Activated CD4-positive, alpha-beta T cell treated with anti-CD3 and anti-CD28 coated beads, Interleukin-2, amount 50 U/mL, for 1 hour (primary cell): ENCODE measurements at regions not wholly inside any gene's neighbourhood (a gene's known extent, or its start where the extent isn't known, plus 50 kb on each side); places are given as distances from the start of the nearest gene placed in this dataset.
"Not testable (repeated sequence)": the region's sequence is repeated elsewhere in the genome, so short reads cannot be mapped to it uniquely, and the experiment has no call there.

ENCODE experiments used
- DNase-seq: peaks from one replicate; pipeline ENCODE4 v3.0.0-alpha.2; 2020

DNA sequence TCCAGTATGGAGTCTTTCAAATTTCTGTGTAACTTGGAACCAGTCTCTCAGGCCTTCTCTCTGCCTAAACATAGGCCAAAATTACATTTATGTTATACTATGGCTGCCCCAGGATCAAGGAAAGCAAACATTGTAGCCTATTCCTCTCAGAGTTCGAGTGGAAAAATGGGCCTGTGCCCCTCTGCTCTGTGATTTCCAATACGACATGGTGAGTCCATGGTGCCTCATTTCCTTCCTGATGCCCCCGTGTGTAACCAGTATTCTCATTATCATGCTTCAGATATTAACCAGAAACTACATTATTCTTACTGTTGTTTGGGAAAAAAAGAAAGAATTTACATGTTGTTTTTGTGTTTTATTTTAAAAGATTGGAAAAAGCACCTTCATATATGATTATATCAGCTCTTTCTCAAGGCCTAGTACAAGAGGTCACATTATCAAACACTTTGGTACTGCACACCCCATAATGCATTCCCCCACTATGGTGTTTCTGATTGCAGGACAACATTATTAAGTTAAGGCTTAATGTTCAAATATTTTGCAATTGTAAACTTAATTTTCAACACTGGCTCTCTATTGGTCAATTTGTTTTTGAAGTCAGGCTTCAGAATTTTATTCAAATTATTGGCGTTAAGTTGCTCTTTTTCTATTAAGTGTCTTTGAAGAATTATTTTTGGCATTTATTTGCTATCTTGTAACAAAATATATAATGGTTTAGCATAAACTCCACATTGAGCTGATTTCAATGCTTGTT lies 151.8 kb upstream of the SLC27A6 start:
- no peak for DNase-seq

DNA sequence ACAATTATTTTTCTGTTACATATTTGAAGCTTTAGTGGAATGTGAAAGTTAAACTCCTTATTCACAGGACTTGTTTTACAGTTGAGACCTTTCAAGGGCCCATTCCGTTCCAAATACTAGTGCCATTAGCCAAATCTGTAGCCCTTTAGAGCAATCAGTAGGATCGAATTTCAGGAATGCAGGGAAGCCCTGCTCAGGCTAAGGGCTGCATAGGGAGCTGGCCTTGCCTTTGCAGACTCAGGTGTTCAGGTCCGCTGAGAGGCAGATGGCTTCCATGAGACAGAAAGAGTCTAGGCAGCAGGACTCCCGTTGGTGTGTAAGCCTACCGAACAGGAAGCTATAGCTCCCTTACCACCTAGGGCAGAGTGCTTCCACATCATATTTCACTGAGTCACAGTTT lies 150.1 kb upstream of the SLC27A6 start:
- DNase-seq = no peak

DNA sequence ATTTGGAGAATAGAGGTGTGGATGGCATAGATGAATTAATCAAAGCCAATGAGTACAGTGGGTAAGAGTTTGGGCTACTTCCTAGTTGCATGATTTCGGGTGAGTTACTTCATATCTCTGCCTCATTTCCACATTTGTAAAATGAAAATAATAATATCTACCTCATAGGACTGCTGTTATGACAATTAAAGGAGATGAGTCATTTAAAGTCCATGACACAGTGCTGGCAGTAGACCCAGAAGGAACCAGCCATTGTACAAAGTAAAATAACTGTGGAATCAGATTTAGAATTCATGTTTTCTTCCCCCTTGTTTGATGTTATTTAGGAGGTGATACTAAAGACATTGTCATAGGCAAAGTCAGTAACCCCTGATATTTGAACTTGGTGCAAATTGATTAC lies 139.5 kb upstream of the SLC27A6 start:
- no peak for DNase-seq

DNA sequence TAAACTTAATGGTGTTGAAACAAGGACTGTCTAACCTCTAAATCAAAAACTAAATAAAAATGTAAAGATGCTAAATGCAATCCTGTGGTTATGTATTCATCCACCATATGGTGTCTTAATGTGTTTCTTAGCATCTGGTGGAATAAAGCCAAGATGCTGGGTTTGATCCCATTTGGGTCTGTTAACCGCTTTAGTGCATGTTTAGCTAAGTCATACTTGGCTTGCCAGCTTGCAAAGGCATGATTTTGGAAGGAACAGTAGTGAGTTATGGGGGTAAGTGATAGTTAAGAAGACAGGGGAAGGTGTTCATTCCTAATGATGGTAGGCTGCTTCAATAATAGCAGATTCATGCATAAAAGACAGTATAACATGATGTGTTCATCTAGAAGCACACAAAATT lies 139.0 kb upstream of the SLC27A6 start:
- no peak for DNase-seq

DNA sequence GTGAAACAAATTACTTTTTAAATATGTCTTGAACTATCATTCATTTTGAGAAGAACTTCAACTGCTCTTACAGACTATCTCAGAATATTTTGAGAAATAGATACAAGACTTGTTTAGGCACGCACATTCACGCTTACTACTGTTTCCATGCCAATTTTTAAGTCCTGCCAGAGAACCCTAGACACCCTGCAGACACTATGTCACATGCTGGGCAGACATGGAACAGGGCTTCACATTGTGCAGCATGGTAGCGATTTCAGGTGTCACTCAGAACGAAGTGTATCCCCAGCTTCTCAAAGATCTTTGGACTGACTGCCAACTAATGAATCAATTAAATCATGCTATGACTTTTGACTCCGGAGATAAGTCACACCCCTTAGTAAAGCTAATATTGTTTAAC lies 128.7 kb upstream of the SLC27A6 start:
- DNase-seq = no peak

DNA sequence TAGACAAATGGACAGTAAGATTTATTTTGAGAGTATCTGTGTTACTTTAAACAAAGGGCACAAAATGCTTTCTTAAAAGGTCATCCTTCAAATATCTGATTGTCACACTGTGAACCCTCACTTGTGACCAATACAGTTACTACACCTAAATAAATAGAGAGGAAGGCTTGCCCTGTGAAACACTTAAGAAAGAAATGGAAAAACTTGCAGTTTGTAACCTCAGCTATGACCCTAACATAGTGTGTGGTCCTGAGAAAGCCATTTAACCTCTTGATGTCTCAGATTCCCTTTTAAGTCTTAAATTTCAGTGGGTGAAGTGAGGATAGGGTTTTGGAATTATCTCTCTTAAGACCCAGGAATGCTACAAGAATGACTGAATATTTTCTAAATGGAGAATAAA lies 126.7 kb upstream of the SLC27A6 start:
- DNase-seq = no peak

DNA sequence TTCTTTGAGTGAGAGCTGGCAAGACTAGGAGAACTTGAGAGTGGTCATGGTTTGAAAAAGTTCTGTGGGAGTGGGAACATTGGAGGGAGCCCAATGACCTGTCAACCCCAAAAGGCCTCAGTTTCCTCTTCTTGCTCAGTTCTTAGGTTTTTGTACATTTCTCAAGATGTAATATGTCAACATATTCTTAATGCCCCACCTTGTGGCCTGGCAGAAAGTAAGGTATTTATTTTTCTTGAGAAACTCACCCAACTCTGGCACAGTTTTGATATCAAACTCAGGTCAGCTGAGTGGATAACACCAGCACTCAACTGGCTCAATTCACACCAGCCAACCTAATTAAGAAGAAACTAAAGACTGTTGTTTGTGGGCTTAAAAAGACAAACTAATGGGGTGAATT lies 123.0 kb upstream of the SLC27A6 start:
- DNase-seq = no peak

DNA sequence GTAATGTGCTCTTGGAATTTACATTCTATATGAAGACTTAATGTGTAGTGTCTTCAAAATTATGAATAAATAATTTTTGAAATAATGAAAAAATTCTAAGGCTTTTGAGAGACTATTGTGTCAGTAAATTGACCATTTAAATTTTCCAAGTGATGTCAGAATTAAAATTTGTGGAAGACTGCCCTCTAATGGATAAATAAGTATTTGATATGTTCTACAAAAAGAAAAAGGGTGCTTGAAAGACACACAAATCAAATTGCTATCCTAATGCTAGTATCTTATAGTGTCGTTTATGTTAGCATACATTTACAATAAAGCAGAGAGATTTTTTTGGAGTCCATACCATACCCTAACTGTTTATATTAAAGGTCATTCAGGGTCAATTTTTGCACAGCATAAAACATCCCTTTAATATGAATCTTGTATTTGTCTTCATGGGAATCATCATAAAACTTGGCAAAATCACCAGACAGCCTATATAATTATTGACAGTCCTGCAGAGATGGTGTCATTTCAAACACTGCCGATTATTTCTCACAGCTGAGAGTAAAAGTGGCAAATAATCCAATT lies 120.8 kb upstream of the SLC27A6 start:
- DNase-seq = no peak

DNA sequence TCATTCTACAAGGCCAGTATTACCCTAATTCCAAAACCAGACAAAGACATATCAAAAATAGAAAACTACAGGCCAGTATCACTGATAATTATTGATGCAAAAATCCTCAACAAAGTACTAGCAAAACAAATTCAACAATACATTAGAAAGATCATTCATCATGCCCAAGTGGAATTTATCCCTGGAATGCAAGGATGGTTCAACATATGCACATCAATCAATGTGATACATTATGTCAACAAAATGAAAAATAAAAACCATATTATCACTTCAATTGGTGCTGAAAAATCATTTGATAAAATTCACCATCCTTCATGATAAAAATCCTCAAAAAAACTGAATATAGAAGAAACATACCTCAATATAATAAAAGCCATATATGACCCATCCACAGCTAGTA lies 115.2 kb upstream of the SLC27A6 start:
- DNase-seq = no peak

DNA sequence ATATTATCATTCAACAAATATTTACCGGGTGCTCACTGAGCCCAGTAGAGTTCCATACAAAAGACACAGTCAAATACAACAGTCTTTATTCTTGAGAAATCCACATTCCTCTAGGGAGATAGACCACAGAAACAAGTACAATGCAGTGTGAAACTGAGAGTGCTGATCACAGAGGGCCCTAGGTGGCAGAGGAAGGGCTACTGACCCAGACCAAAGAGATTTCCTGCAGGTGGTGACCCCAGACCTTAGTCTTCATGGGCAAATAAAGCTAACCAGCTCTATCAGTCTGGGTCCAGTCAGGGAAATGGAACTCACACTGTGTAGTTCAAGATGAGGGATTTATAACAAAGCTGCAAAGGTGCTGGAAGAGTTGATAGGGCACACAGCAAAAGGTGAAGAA lies 110.4 kb upstream of the SLC27A6 start:
- no peak for DNase-seq

DNA sequence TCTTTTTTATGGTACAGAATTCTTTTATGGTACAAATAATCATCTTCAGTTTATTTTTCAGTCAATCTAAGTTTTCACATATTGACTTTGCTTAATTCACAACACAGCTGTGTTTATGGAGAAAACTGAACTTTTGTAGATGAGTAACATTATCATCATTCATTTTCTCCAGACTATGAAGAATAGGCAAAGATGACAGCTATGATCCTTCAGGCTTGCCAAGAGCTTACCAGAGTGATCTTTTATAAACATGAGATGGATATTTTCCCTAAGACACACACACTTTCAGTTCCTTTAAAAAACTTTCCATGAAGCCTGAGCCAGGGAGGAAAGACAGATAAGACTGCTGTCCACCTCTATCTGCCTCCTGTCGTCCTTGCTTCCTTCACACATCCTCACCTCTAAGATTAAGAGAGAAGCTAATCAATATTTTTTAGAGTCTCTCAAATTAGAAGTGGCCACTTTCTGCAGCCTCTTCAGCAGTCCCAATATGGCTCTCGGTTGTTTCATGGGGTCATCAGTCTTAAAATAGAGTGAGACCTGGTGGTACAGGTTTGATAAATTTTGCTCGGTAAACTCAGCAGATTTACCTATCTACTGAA lies 108.1 kb upstream of the SLC27A6 start:
- no peak for DNase-seq

DNA sequence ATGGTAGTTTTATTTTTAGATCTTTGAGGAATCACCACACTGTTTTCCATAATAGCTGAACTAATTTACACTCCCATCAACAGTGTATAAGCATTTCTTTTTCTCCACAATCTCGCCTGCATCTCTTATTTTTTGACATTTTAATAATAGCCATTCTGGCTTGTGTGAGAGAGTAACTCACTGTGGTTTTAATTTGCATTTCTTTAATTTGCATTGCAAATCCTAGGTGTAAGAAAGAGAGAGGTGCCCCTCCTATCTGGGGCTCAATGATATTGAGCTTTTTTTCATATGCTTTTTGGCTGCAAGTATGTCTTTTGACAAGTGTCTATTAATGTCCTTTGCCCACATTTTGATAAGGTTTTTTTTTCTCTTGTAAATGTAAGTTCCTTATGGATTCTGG lies 106.3 kb upstream of the SLC27A6 start:
- DNase-seq = no peak

DNA sequence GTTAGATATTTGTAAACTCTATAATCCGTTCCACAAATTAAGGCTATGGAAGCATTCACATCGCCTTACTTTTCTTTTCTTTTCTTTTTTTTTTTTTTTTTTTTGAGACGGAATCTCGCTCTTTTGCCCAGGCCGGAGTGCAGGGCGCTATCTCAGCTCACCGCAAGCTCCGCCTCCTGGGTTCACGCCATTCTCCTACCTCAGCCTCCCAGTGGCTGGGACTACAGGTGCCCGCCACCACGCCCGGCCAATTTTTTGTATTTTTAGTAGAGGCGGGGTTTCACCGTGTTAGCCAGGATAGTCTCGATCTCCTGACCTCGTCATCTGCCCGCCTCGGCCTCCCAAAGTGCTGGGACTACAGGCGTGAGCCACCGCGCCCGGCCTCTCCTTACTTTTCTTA lies 104.1 kb upstream of the SLC27A6 start:
- DNase-seq = not testable (repeated sequence)

DNA sequence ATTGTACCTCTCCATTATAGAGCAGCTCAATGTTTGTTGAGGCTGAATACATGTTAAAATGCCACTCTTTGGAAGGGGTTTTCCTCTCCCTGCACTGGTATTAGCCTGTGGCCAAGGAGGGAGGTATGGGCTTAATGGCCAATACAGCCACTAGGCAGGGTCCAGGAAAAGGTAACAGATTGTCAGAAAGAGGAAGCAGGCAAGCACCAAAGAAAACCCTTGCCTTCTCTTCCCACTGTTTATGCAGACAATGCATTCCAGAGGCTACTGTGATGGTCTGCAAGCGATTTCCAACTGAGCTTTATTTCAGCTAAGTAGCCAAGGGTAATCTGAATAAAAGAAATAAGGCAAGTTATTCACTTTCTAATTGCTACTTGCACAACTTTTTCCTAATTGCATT lies 95.3 kb upstream of the SLC27A6 start:
- no peak for DNase-seq

DNA sequence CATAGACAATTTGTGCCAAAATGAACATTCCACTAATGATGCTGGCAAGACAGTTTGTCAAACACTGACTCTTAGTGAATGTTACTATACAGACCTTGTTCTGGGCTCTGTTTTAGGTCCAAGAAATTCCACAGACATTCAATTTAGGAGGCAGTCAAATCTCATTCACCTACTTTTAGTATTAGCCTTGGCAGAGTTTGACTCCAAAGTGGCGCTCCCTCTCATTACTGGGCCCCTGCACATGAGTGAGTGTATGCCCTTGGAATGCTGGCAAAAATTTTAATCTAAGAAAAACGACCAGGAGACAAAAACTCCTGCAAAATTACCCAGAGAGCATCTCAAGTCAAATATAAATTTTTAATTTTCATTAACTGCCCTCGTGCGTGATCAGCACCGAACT lies 94.9 kb upstream of the SLC27A6 start:
- no peak for DNase-seq

DNA sequence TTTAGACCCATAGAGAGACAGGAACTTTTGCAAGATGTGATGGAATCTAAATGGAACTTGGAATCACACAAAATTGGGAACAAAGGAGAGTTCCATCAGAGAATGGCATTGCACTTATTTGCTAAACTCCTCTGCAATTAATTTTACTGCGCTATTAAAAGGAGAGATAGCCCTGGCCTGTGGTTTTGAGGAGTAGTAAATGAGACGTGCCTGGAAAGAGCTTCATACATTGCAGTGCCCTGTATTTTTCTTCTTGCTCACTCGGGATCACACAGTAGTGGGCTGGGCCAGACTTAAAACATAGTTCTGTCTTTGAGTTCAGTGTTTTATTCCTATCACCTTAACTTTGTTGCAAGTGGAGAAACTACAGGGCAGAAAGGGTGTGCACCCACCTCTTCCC lies 94.4 kb upstream of the SLC27A6 start:
- no peak for DNase-seq

DNA sequence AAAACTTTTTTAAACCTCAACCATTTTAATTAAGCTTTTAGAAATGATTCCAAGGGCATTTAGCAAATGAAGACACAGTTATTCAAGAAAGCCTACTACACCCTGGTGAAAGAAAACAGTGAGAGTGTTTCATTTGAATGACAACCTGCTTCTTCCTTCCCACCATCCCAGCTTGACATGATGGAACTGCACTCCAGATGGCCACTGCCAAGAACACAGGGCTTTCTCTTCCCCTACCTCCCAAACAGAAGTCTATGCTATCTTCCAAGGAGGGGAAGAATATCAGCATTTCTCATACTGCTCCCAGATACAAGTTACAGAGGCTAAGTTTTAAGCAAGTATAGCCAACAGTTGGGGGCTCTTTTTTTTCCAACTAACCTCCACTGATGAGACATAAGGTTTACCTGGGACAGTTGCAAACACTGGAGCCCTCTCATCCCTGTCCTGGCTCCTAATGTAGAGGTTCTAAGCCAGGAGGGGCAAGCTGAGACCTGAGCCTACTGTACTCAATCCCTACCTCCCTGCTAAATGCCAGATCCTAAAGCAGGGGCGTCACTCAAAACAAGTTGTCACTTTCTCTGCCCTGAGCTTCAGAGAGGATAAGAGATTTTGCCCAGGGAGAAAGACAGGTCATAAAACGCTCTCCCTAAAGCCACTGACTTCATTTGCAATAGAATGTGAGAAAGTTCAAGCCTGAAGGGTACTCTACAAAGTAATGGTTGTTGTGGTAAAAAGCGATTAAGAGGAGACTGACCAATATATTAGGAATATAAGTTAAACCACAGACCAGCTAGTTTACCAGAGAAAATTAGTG lies 88.5 kb upstream of the SLC27A6 start:
- DNase-seq = no peak

DNA sequence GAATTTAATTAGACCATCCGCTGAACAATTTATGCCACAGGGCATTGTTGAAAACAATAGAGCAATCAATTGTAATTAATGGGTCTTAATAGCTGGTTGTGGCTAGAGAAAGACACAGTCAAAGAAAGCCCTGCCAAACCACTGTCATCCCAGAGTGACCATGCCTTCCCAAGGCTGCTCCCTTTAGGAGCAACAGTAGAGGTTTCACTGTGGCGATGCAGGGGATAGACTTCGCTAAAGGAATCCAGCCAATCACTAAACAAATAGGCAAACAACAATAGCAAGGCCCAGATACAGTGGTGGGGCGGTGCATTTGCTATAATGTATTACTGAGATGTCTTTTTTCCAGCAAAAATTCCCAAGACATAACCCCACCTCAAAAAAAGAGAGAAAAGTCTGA lies 87.8 kb upstream of the SLC27A6 start:
- DNase-seq = no peak

DNA sequence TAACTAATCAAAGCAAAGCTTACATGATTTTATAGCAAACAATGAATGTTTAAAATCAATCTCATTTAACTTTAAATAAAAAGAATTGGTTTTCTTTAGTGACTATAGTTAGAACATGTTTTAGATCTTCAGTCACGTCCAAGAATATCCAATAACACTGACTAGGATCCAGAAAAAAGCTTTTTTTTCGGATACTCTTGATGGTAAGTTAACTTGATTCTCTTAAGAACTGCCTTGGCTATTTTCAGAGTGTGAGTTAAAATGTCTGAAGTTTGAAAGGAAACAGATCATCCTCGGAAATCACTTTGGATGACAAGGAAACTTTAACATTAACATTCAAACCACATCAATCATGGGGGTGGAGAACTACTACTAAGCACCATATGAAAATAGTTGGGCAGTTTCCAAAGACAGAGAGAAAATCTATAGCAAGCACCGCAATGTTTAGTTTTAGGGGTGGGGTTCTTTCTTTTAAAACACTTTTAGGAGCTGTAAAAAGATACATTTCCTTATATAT lies 83.7 kb upstream of the SLC27A6 start:
- no peak for DNase-seq

DNA sequence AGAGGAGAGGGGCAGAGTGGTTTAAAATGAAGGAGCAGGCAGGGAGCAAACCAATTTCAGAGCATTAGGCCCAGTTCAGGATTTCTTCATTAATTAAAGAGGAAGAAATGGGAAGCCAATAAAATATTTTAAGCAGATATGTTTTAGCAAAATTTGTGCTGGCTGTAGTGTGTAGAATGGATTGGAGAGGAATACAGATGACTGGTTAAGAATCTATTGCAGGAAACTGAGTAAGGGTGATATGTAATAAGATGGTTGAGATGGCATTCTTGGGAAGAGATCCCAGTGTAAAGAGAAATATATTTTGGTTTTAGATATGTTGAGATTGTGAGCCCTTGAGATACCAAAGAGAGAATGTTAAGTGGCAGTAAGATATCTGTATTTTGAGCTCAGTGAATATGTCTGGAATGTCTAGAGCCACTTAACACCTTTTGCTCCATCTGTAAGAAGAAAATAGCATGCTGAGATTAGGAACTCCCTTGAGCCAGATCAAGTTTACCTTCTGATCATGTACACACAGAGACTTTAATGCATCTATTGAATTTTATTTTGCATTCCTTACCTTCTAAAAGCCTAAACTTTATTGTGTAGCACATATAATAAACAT lies 79.5 kb upstream of the SLC27A6 start:
- no peak for DNase-seq

DNA sequence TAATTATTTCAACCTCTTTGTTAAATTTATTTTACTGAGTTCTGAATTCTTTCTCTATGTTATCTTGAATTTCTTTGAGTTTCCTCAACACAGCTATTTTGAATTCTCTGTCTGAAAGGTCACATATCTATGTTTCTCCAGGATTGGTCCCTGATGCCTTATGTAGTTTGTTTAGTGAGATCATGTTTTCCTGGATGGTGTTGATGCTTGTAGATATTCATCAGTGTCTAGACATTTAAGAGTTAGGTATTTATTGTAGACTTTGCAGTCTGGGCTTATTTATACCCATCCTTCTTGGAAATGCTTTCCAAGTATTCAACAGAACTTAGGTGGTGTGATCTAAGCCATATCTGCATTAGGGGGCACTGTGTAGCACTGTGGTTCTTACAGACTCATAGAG lies 70.2 kb upstream of the SLC27A6 start:
- DNase-seq = no peak

DNA sequence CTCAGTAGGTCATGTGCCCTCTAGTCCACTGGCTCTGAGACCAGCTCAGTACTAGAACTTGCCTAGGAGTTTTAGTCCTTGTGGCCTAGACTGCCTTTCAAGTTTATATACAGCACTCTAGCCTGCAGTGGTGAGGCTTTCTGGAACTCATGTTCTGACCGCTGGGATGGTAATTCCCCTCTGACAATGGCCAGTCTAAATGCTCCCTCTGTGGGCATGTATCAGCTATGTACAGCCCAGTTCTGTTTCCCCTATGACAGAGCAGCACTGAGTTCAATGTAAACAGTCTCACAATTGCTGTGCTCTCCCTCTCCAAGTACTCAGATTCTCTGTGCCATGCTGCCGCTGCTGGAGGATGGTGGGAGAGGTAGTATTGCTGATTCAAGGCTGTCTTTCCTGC lies 68.6 kb upstream of the SLC27A6 start:
- DNase-seq = no peak

DNA sequence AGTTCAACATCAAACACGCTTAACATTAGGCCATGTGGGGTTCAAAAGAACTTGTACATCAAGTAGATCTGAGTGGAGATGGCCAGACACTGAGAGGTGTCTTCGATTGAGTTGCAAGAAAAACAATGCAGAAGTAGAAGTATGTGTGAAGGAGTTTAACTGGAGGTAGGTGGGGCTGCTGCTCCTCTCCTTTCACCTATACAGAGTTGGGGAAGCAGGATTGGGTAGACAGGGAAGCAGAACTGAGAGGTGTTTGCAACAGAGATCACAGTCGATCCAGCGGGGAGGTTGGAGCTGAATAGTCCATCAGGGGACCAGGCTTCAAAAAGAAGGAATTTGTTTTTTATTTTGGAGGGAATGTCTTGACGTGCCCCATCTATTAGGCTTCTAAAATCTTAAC lies 61.7 kb upstream of the SLC27A6 start:
- DNase-seq = no peak
